Motor neuron (in vitro differentiated cells): ENCODE measurements at regions not wholly inside any gene's neighbourhood (a gene's known extent, or its start where the extent isn't known, plus 50 kb on each side); places are given as distances from the start of the nearest gene placed in this dataset.
"Not testable (repeated sequence)": the region's sequence is repeated elsewhere in the genome, so short reads cannot be mapped to it uniquely, and the experiment has no call there.

Experiments used
- ATAC-seq, 8 experiments: fragments of 200-7000 bp; cut with Tn5 transposase; replicated peaks in 6 of 8; 2 replicates each; pipeline ENCODE4 v1.8.0; 2021; ENCODE audit warnings: mild to moderate bottlenecking in 8 of 8, moderate library complexity in 8 of 8
- H3K27ac ChIP-seq, 2 donors: fragments of 250-450 bp; sonication (Bioruptor Pico); 2 replicates each; pipeline ENCODE4 v1.9.0; 2021; ENCODE audit warnings: antibody characterized with exemption in 2 of 2, mild to moderate bottlenecking in 2 of 2, moderate library complexity in 1 of 2
- H3K4me1 ChIP-seq, 2 donors: fragments of 250-450 bp; sonication (Bioruptor Pico); replicated peaks in 1 of 2; 2 replicates each; pipeline ENCODE4 v1.6.1; 2021; ENCODE audit warnings: antibody characterized with exemption in 2 of 2, mild to moderate bottlenecking in 2 of 2, moderate library complexity in 1 of 2
- H3K4me3 ChIP-seq, 5 donors: fragments of 250-450 bp; sonication (Bioruptor Pico); 2 replicates each; pipeline ENCODE4 v1.9.0; 2021; ENCODE audit warnings: antibody characterized with exemption in 5 of 5, mild to moderate bottlenecking in 5 of 5, moderate library complexity in 4 of 5
- WGBS, 10 experiments: fragments of 450-650 bp; shearing (Covaris generic); methylation state at CpG; one replicate each; pipeline ENCODE4 v1.0.0; 2022; 5-methylcytosine and 5-hydroxymethylcytosine counted together
- in situ Hi-C, 9 experiments: fragments of 400-800 bp; cut with MboI; loops; one replicate each; pipeline ENCODE4 v1.15.0; 2021; ENCODE audit warnings: low sequenced_read_pairs in 9 of 9, low pct_unique_long_range_greater_than_20kb in 2 of 9; ENCODE audit not compliant: unreplicated experiment in 9 of 9

DNA sequence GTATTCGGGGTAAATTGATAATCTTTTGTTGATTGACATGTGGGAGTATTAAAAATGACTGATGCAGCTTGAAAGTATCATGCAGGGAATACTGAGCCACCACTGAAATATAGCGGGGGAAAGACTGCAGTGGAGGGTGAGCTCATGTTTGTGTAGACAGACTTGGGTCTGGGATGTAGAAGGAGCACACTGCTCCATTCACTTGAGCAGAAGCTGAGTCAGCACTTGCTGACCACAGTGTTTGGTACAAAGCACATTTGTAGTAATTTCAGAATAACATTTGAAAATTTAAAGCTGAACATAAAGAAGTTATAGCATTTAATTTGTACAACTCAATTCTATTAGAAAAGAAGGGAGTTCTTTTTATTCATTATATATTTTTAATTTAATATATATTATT, 304.3 kb upstream of the PRICKLE1 start:
- in situ Hi-C loops: no loop called here
- Histone ChIP-seq H3K27ac (no peak overlapping the region), H3K4me3 (no peak overlapping the region), H3K4me1 (peaks cover 0 to 5% of the 10 kb centered on the region in 2 donors)
- WGBS, 10 experiments: 0 to 100% (median 82%) methylated on average over 1 to 2 of the region's 2 CpGs; no CpG with 5 or more reads in 2 of the 10 experiments
- peak in 2 of 8 experiments; percentile 20 to 38 for ATAC-seq

DNA sequence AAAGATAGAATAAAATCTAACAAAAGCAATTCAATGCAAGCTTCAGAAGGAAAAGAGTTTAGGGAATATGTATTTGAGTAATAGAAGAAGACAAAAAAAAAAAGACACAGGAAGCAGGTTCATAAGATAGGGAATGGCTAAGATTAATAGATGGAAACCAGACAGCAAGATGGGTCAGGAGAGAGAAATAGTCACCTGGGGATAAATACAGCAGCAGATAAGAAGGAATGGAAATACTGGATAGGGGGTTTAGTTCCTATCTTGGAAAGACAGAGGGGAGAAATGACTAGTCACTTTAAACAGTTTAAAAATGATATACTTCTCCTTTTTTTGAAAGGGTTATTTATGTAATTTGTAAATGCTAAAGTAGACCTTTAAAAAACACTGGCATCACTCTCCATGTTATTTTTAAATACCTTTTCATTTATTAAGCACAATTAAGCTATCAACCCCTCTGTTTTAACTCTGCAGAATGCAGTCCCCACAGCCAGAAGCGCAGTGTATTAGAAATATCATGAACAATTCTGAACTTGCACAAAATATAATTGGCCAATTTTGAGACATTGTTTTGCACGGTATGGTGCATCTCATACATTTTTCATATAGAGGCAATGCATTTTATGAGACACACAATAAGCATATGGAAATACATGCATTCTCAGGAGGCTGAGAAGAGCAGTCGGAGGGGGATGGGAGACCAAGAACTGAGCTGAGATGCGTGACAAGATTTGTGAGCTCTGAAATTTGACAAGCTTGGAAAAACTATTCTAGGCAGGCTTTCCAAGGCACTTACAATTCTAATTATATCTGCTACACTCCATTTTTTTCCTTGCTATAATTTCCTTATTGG, 303.4 kb upstream of the PRICKLE1 start:
- Histone ChIP-seq H3K27ac (no peak overlapping the region), H3K4me1 (peaks cover 0 to 5% of the 10 kb centered on the region in 2 donors), H3K4me3 (no peak overlapping the region)
- in situ Hi-C loops: no loop called here
- ATAC-seq: peak in 3 of 8 experiments; percentile 17 to 98 (median 72)
- 0 to 100% (median 63%) methylated on average over 1 to 4 of the region's 4 CpGs; no CpG with 5 or more reads in 1 of the 10 experiments for WGBS, 10 experiments

DNA sequence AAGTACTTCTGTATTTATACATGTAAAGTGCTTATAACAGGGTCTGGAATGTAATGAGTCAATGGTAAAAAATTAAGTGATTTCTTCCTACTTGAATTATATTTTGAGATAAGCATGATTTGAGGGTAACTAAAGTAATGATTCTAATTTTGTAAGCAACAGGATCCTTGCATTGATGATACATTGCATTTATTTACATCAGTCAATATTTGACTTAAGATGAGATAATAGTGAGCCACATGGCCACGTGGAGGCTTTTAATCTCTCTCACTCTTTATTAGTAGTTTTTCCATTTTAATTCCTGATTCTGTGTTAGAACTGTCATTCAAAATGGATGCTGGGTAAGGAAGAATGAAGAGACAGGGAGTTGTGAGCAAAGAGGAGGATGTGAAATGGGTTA, 298.1 kb upstream of the PRICKLE1 start:
- H3K4me3 ChIP-seq: no peak overlapping the region
- no peaks in the 10 kb centered on the region for H3K4me1 ChIP-seq
- in situ Hi-C loops: no loop called here
- H3K27ac ChIP-seq: no peak overlapping the region
- WGBS, 10 experiments: 0 to 100% (median 29%) methylated on average over 1 of the region's 1 CpG; no CpG with 5 or more reads in 1 of the 10 experiments
- ATAC-seq: no peak

GRCh38 chr12:42886160-42886559, 296.6 kb upstream of the PRICKLE1 start:
- in situ Hi-C loops: no loop called here
- ATAC-seq: no peak
- Histone ChIP-seq H3K4me3 (no peak overlapping the region), H3K4me1 (no peaks in the 10 kb centered on the region), H3K27ac (no peak overlapping the region)
- WGBS, 10 experiments: 7 to 67% (median 50%) methylated on average over 1 to 3 of the region's 3 CpGs

- no peaks in the 10 kb centered on the region for H3K4me1 ChIP-seq
- in situ Hi-C loops: no loop called here
- no peak overlapping the region for H3K4me3 ChIP-seq
- no peak overlapping the region for H3K27ac ChIP-seq
- ATAC-seq: no peak
- WGBS, 10 experiments: 33 to 100% (median 94%) methylated on average over 1 to 2 of the region's 2 CpGs; no CpG with 5 or more reads in 1 of the 10 experiments
These were observed 296.1 kb upstream of the PRICKLE1 start for GRCh38 chr12:42885677-42886076.

- WGBS, 10 experiments: 29 to 100% (median 91%) methylated on average over 1 to 4 of the region's 4 CpGs
- Histone ChIP-seq H3K4me1 (no peaks in the 10 kb centered on the region), H3K4me3 (no peak overlapping the region), H3K27ac (no peak overlapping the region)
- in situ Hi-C loops: no loop called here
- ATAC-seq: no peak
These were observed 294.6 kb upstream of the PRICKLE1 start for GRCh38 chr12:42884116-42884515.

DNA sequence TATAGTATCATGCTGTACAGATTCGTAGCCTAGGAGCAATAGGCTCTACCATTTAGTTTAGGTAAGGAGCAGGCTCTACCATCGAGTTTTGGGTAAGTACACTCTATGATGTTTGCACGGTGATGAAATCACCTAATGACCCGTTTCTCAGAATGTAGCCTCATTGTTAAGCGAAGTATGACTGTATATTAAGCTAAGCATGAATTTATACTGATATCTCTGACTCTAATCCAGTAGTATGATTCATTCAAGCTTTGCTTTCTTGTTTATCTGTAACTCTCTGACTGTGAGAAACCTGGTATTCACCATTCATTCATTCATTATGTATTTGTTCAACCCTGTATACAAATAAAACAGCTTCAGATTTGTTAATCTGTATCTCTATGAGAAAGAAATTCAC, 283.9 kb upstream of the PRICKLE1 start:
- ATAC-seq: peak in 1 of 8 experiments; percentile 33
- H3K4me1 ChIP-seq: no peaks in the 10 kb centered on the region
- no peak overlapping the region for H3K27ac ChIP-seq
- 62 to 100% (median 88%) methylated on average over 1 to 5 of the region's 5 CpGs for WGBS, 10 experiments
- in situ Hi-C loops: no loop called here
- no peak overlapping the region for H3K4me3 ChIP-seq

DNA sequence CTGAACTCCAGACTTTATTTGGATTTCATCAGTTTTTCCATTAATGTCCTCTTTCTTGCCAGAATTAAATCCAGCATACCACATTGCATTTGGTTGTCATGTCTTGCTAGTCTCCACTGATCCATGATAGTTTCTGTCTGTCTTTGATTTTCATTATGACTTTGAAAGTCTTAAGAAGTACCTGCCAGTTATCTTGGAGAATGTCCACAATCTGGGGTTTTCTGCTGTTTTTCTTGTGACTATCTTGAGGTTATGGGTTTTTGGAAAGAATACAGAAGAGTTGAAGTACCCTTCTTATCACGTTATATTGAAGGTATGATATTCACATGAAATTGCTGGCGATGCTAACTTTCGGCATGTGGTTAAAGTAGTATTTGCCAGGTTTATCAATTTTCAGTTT, 282.3 kb upstream of the PRICKLE1 start:
- H3K4me1 ChIP-seq: no peaks in the 10 kb centered on the region
- in situ Hi-C loops: no loop called here
- H3K27ac ChIP-seq: no peak overlapping the region
- WGBS, 10 experiments: 22 to 97% (median 80%) methylated on average over 1 to 3 of the region's 3 CpGs; no CpG with 5 or more reads in 1 of the 10 experiments
- no peak for ATAC-seq
- no peak overlapping the region for H3K4me3 ChIP-seq

DNA sequence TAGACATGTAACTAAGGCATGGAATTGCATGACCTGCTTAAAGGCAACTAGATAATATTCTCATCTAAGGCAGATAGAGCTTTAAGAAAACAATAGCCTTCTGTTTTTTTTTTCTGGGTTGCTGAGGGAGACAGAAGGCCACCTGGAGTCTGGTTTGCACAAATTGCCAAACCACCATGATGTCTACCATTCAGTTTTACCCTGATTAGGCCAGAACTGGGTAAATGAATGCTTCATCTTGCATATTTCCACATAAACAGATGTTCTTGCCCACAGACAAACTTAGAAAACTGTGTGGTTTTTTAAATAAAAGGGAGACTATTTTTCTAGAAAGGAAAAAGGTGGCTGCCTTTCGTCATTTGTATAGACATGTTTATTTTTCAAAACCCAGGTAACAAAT, 278.7 kb upstream of the PRICKLE1 start:
- 22 to 100% (median 100%) methylated on average over 1 of the region's 1 CpG; no CpG with 5 or more reads in 3 of the 10 experiments for WGBS, 10 experiments
- Histone ChIP-seq H3K4me3 (no peak overlapping the region), H3K4me1 (no peaks in the 10 kb centered on the region), H3K27ac (no peak overlapping the region)
- ATAC-seq: no peak
- in situ Hi-C loops: no loop called here

DNA sequence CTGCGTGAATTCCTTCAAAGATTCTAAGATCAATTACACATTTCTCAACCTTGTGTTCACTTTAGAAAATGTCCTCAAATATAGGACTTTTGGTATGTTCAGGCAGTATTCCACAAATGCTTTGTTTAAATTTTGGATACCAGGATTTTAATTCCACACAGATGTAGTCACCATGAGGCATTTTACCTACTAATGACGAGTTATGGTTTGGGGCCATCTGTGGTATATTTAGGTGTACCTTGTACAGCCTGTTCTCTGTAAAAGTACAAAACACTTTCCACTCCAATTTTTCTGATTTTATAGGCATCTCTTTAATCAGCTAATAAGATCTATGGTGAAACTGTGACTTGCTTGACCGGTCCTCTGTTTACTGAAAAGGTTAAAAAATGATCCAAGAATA, 275.7 kb upstream of the PRICKLE1 start:
- 64 to 100% (median 90%) methylated on average over 1 to 3 of the region's 3 CpGs; no CpG with 5 or more reads in 1 of the 10 experiments for WGBS, 10 experiments
- H3K4me1 ChIP-seq: peaks cover 0 to 2% of the 10 kb centered on the region in 2 donors
- H3K4me3 ChIP-seq: no peak overlapping the region

GRCh38 chr12:42862055-42862454, 272.5 kb upstream of the PRICKLE1 start:
- peak in 1 of 8 experiments; percentile 33 for ATAC-seq
- 65 to 86% (median 80%) methylated on average over 1 to 2 of the region's 2 CpGs; no CpG with 5 or more reads in 2 of the 10 experiments for WGBS, 10 experiments

More for the DNA sequence above, 275.7 kb upstream of the PRICKLE1 start:
- no peak overlapping the region for H3K27ac ChIP-seq
- in situ Hi-C loops: no loop called here
- ATAC-seq: no peak

GRCh38 chr12:42860331-42860730, 270.8 kb upstream of the PRICKLE1 start:
- in situ Hi-C loops, H3K4me3 ChIP-seq, ATAC-seq, H3K4me1 ChIP-seq, H3K27ac ChIP-seq: not testable (repeated sequence)

More at GRCh38 chr12:42862055-42862454, 272.5 kb upstream of the PRICKLE1 start:
- Histone ChIP-seq H3K4me3 (no peak overlapping the region), H3K4me1 (peaks cover 0 to 2% of the 10 kb centered on the region in 2 donors), H3K27ac (no peak overlapping the region)
- in situ Hi-C loops: no loop called here

GRCh38 chr12:42859612-42860011, 270.1 kb upstream of the PRICKLE1 start:
- Histone ChIP-seq H3K4me3 (no peak overlapping the region), H3K4me1 (peaks cover 0 to 2% of the 10 kb centered on the region in 2 donors), H3K27ac (no peak overlapping the region)
- 42 to 100% (median 92%) methylated on average over 4 to 8 of the region's 8 CpGs; no CpG with 5 or more reads in 2 of the 10 experiments for WGBS, 10 experiments
- in situ Hi-C loops: no loop called here
- ATAC-seq: no peak

DNA sequence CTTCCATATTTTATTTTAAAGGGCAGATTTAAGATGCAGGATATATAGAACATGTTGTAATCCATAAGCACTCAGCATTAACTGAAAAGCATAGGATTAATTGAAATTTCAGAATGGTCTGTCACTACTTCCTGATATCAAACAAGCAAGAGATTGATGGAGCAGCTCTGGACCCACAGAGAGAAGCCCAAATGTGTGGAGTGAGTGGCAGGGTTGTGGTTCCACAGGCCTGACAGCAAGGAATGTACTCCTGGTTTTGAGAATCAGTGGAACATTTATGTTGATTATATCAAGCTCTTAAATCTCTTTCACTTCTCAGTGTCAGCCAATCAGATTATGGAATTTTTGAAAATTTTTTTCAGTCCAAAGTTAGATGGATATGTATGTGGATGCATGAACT, 267.6 kb upstream of the PRICKLE1 start:
- no peak overlapping the region for H3K27ac ChIP-seq
- in situ Hi-C loops: no loop called here
- no peak for ATAC-seq
- no peak overlapping the region for H3K4me3 ChIP-seq
- peaks cover 0 to 2% of the 10 kb centered on the region in 2 donors for H3K4me1 ChIP-seq
